ENCODE measurements at regions not wholly inside any gene's neighbourhood (a gene's known extent, or its start where the extent isn't known, plus 50 kb on each side); places are given as distances from the start of the nearest gene placed in this dataset.
"Not testable (repeated sequence)": the region's sequence is repeated elsewhere in the genome, so short reads cannot be mapped to it uniquely, and the experiment has no call there.

- DNase-seq (ENCODE audit: low read depth), result no peak
Observed at GRCh38 chr3:72163809-72164634, 379.1 kb upstream of the PROK2 start.

- no peak for DNase-seq (ENCODE audit: low read depth)
Observed at GRCh38 chr3:72162649-72163184, 377.8 kb upstream of the PROK2 start.

GRCh38 chr3:72161881-72162595, 377.1 kb upstream of the PROK2 start:
- no peak for DNase-seq (ENCODE audit: low read depth)

GRCh38 chr3:72161285-72161684, 376.3 kb upstream of the PROK2 start:
- DNase-seq (ENCODE audit: low read depth), result not testable (repeated sequence)

- DNase-seq (ENCODE audit: low read depth), result no peak
Observed at GRCh38 chr3:72160351-72160750, 375.4 kb upstream of the PROK2 start.

- DNase-seq (ENCODE audit: low read depth), result no peak
Observed at GRCh38 chr3:72159487-72159886, 374.5 kb upstream of the PROK2 start.

GRCh38 chr3:72158639-72159326, 373.8 kb upstream of the PROK2 start:
- DNase-seq (ENCODE audit: low read depth), result no peak

- no peak for DNase-seq (ENCODE audit: low read depth)
Observed at GRCh38 chr3:72157748-72158638, 373.0 kb upstream of the PROK2 start.

- DNase-seq (ENCODE audit: low read depth), result peak; percentile 95
Observed at GRCh38 chr3:72155391-72156064, 370.6 kb upstream of the PROK2 start.

- DNase-seq (ENCODE audit: low read depth), result no peak
Observed at GRCh38 chr3:72154391-72155335, 369.7 kb upstream of the PROK2 start.

GRCh38 chr3:72153477-72154314, 368.7 kb upstream of the PROK2 start:
- DNase-seq (ENCODE audit: low read depth), result no peak

GRCh38 chr3:72152551-72153476, 367.9 kb upstream of the PROK2 start:
- DNase-seq (ENCODE audit: low read depth), result peak; percentile 66

GRCh38 chr3:72151465-72152238, 366.7 kb upstream of the PROK2 start:
- DNase-seq (ENCODE audit: low read depth), result no peak

GRCh38 chr3:72150634-72151412, 365.9 kb upstream of the PROK2 start:
- DNase-seq (ENCODE audit: low read depth), result no peak

- DNase-seq (ENCODE audit: low read depth), result no peak
Observed at GRCh38 chr3:72149645-72150300, 364.8 kb upstream of the PROK2 start.
